NOMO-1 treated with dmso at 0.1 percent for 144 hours (cell line): ENCODE measurements at regions not wholly inside any gene's neighbourhood (a gene's known extent, or its start where the extent isn't known, plus 50 kb on each side); places are given as distances from the start of the nearest gene placed in this dataset.

ENCODE experiments used
- DNase-seq: peaks from one replicate; lab custom pipeline; 2025; ENCODE audit not compliant: unreplicated experiment; lab: John Stamatoyannopoulos, UW

- peak; percentile 4 for DNase-seq
Observed at GRCh38 chr2:15040429-15041084, 408.0 kb downstream of the LRATD1 start.

- no peak for DNase-seq
Observed at GRCh38 chr2:15041429-15041837, 408.9 kb downstream of the LRATD1 start.

GRCh38 chr2:15042801-15043217 is 410.3 kb downstream of the LRATD1 start:
- DNase-seq = no peak

- DNase-seq = no peak
Observed at GRCh38 chr2:15043336-15044058, 411.0 kb downstream of the LRATD1 start.

GRCh38 chr2:15045054-15045453 is 412.5 kb downstream of the LRATD1 start:
- no peak for DNase-seq

GRCh38 chr2:15047184-15047583 is 414.7 kb downstream of the LRATD1 start:
- no peak for DNase-seq

GRCh38 chr2:15048000-15048399 is 415.5 kb downstream of the LRATD1 start:
- no peak for DNase-seq

GRCh38 chr2:15049096-15049993 is 416.8 kb downstream of the LRATD1 start:
- no peak for DNase-seq

- DNase-seq = no peak
Observed at GRCh38 chr2:15050483-15050882, 418.0 kb downstream of the LRATD1 start.

- DNase-seq = no peak
Observed at GRCh38 chr2:15053542-15053941, 421.0 kb downstream of the LRATD1 start.

GRCh38 chr2:15058015-15058720 is 425.7 kb downstream of the LRATD1 start:
- no peak for DNase-seq

- DNase-seq = no peak
Observed at GRCh38 chr2:15058721-15059157, 426.2 kb downstream of the LRATD1 start.

GRCh38 chr2:15059870-15060512 is 427.5 kb downstream of the LRATD1 start:
- DNase-seq = no peak

- no peak for DNase-seq
Observed at GRCh38 chr2:15061268-15061667, 428.8 kb downstream of the LRATD1 start.

GRCh38 chr2:15066138-15066537 is 433.6 kb downstream of the LRATD1 start:
- no peak for DNase-seq

GRCh38 chr2:15069149-15069548 is 436.6 kb downstream of the LRATD1 start:
- DNase-seq = no peak

- no peak for DNase-seq
Observed at GRCh38 chr2:15072836-15073235, 440.3 kb downstream of the LRATD1 start.

- DNase-seq = no peak
Observed at GRCh38 chr2:15073664-15074063, 441.1 kb downstream of the LRATD1 start.

- no peak for DNase-seq
Observed at GRCh38 chr2:15074319-15074718, 441.8 kb downstream of the LRATD1 start.
